ENCODE measurements at regions not wholly inside any gene's neighbourhood (a gene's known extent, or its start where the extent isn't known, plus 50 kb on each side); places are given as distances from the start of the nearest gene placed in this dataset.
"Not testable (repeated sequence)": the region's sequence is repeated elsewhere in the genome, so short reads cannot be mapped to it uniquely, and the experiment has no call there.

GRCh38 chr7:23938937-23939552, 229.0 kb downstream of the STK31 start:
- peak in 1 of 5 donors; percentile 4 for DNase-seq

GRCh38 chr7:23939747-23940146, 229.7 kb downstream of the STK31 start:
- DNase-seq = not testable (repeated sequence)

DNA sequence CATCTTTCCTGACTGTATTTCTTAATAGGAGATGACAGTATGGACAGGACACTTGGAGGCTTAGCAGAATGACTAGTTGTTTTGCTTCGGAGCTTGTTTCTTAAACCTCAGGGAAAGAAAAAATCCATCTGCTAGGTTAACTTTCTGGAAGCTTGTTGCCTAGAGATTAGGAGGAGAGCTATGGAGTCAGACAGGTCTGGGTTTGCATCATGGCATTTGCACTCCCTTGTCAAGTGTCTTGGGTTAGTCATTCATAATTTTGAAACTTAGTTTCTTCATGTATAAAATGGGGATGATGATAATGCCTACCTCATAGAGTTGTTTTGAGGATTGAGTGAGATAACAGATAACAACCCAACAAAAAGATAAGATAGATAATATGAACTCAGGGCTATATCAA, 231.5 kb downstream of the STK31 start:
- DNase-seq = no peak

DNA sequence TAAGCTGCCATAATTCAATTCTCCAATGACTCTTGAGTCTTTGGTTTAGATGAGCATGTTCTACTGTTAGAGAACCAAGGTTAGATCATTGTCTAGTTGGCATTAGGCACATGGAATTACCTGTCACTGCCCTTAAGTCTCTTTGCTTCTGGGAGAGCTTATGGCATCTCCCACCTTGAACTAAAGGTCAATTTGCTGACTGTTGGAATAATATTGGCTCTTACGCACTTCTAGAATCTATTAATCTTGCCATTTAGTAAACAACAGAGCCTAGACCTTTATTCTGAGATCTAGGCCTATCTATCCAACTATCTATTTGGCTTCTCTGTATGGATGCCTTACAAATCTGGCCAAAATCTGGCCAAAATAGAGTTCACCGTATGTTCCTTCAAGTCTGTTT, 232.0 kb downstream of the STK31 start:
- no peak for DNase-seq

DNA sequence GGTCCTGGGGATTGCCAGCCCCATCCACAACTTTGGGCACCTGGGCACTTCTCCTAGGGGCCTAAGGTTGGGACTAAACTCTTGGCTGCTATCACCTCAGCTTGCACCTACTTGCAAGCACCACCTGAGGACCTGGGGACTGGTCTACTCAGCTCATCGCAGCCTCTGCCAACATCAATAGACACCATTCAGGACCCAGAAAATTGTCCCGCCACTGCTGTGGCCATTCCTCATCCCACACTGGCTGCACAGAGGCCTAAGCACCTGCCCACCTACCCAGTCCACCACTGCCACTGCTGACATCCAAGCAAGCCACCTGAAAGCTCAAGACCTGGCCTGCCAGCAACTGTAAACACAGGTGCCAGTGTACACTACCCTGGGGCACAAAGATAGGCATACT, 234.1 kb downstream of the STK31 start:
- DNase-seq = no peak

- DNase-seq = no peak
Observed at GRCh38 chr7:23945472-23945871, 235.5 kb downstream of the STK31 start.

GRCh38 chr7:23955145-23955544, 245.1 kb downstream of the STK31 start:
- DNase-seq = peak in 1 of 5 donors; percentile 37

GRCh38 chr7:23955600-23956149, 245.7 kb downstream of the STK31 start:
- no peak for DNase-seq

DNA sequence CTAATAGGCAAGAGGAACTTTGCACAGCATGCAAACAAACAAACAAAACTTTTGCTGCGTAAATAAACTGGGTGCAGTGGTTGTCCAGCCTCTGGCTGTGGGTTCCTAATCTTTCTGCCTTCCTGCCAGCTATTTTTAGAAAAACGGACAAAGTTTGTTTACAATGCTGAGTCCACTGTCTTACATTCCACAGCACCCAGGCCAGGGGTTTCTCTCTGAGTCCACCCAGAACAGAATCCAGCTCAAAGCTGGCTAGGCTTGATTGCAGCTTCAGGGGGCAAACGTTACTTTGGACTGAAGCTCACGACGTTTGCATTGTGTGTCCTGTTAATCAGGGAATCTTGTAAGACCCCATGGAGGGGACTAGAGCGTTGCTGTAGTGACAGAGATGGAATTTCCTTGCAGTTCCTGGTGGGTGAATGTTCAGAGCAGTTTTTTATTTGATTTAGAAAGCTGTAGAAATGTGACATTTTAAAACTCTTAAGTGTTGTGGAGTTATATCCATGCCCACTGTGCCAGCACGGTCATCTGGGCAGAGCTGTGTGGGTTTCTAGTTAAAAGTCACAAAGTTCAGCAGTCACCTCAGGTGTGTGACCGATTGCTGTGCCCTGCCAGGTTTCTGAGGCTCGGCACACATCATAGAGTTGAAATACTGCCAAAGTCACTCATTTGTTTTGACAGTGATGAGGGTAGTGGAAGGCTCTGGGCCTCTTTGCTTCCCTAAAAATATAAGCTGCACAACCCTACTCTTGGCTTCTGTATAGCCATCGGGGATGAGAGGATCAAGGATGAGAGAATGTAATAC, 247.0 kb downstream of the STK31 start:
- DNase-seq = no peak

GRCh38 chr7:23959821-23960220, 249.8 kb downstream of the STK31 start:
- no peak for DNase-seq

DNA sequence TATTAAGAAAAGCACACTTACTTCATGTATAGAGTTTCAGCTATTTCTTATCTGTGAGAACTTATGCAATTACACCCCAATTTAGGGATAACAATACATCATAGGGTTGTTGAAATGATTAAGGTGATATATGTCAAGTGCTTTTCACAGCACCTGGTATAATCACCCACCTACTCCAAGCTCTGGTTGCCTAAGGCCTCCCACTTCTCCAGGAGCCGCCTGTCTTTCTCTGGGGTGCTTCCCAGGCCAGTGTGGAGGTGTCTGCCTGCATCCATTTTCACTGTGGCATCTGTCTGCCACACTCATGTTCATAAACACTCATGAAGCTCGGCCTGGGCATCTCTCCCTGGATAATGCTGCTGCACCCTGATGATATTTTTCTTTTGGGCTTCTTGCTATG, 250.3 kb downstream of the STK31 start:
- no peak for DNase-seq

DNA sequence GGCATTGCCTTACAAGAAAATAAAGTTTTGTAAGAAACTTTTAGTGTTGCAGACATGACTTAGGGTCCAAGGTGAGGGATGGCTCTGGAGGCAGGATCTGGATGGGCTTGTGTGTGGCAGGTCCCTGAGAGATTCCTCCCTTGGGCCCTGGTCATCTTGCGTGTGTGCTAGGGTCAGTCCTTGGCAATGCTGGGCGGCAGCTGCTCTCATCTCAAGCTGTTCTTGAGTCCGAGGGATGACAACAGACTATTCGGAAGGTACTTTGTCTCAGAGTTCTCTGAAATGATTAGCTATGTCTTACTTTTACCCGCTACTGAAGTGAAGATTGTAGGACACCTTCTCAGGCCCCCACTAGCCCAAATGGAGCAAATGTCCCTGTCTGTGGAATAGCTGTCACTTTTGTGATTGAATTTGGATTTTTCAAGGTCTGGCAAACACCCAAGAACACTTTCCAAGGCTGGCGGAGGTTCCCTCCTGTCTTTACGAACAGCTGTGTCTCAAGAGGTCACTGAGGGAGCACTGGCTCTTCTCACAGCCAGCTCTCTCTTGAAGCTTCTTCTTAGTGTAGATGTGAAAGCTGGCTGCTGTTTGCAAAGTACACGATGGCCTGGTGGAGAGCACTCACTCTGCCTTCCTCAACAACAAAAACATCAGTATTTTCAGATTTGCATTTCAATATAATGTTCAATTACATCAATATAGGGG, 253.6 kb downstream of the STK31 start:
- no peak for DNase-seq

DNA sequence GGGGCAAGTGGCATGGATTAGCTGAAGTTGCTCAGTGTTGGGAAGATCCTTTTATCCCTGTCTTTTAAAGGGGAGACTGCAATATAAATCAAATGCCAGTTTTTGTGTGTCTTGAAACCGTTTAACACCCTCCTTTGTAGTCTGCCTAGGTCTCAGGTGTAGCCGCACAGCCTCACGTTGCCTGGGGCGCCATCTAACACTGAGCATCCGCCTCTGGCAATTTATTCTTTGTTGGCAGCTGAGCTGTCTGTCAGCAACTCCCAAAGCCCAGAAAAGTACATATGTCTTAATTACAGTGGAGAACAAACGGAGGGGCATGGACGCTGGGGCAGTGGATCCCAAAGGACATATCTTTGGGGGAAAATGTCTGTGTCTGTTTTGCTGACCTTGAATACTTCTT, 254.7 kb downstream of the STK31 start:
- no peak for DNase-seq

- no peak for DNase-seq
Observed at GRCh38 chr7:23965296-23965695, 255.3 kb downstream of the STK31 start.

- DNase-seq = no peak
Observed at GRCh38 chr7:23966941-23967340, 256.9 kb downstream of the STK31 start.

- peak in 1 of 5 donors; percentile 30 for DNase-seq
Observed at GRCh38 chr7:23967949-23968599, 258.1 kb downstream of the STK31 start.

GRCh38 chr7:23968791-23969190, 258.8 kb downstream of the STK31 start:
- DNase-seq = no peak

GRCh38 chr7:23969443-23969842, 259.4 kb downstream of the STK31 start:
- DNase-seq = no peak

GRCh38 chr7:23970193-23970592, 260.2 kb downstream of the STK31 start:
- DNase-seq = no peak

DNA sequence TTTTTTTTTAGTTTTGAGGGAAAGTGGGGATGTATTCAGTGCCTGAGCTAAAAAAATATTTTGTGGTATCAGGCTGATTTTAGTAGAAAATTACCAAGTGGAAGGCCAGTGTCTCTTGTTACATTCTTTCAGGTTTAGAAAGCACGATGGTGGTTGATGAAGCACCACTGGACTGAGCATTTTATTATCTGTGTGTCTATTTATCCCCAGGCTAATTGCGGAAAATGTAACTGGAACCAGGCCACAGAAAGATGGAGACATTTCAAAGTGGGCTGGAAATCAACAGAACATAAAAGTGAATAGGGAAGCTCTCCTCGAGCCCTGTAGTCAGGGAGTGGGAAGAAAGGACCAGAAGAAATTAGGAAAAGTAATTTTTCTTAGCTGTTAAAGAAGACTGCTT, 261.0 kb downstream of the STK31 start:
- no peak for DNase-seq

- no peak for DNase-seq
Observed at GRCh38 chr7:23972057-23972456, 262.0 kb downstream of the STK31 start.

GRCh38 chr7:23973264-23973663, 263.2 kb downstream of the STK31 start:
- no peak for DNase-seq

DNA sequence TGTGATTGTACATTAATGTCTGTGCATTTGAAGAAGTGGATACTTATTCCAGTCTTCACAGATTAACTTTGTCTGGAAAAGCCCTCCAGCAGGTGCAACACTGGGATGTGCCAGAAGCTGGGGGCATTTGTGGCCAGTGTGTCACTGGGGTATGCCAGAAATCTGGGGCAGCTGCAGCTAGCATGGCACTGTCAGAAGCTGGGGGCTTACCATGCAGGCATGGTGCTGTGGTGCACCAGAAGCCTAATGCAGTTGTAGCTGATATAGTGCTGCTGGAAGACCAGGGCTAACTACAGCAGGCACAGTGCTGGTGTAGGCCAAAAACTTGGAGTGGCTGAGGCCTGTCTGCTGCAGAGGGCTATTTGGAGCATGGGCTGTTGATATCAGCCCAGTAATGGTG, 270.1 kb downstream of the STK31 start:
- DNase-seq = no peak
